HUDEP-2 (cell line): ENCODE measurements at regions not wholly inside any gene's neighbourhood (a gene's known extent, or its start where the extent isn't known, plus 50 kb on each side); places are given as distances from the start of the nearest gene placed in this dataset.

Experiments used
- DNase-seq, 76 experiments: peaks; one replicate each; lab custom pipeline; 2025; ENCODE audit not compliant: unreplicated experiment in 76 of 76; lab: John Stamatoyannopoulos, UW

- no peak for DNase-seq
These were observed 261.1 kb upstream of the FN1 start for GRCh38 chr2:215697003-215697402.

- no peak for DNase-seq
These were observed 260.0 kb upstream of the FN1 start for GRCh38 chr2:215695861-215696260.

GRCh38 chr2:215693999-215694580 is 258.2 kb upstream of the FN1 start:
- no peak for DNase-seq

- DNase-seq: no peak
These were observed 257.5 kb upstream of the FN1 start for GRCh38 chr2:215693193-215693998.

- DNase-seq: no peak
These were observed 256.7 kb upstream of the FN1 start for GRCh38 chr2:215692387-215693079.

GRCh38 chr2:215691346-215691745 is 255.5 kb upstream of the FN1 start:
- DNase-seq: no peak

- no peak for DNase-seq
These were observed 251.5 kb upstream of the FN1 start for GRCh38 chr2:215687149-215688031.

GRCh38 chr2:215685238-215685990 is 249.5 kb upstream of the FN1 start:
- no peak for DNase-seq

- no peak for DNase-seq
These were observed 248.8 kb upstream of the FN1 start for GRCh38 chr2:215684448-215685237.

- DNase-seq: no peak
These were observed 247.4 kb upstream of the FN1 start for GRCh38 chr2:215683295-215683694.

- DNase-seq: no peak
These were observed 246.1 kb upstream of the FN1 start for GRCh38 chr2:215681799-215682596.

- DNase-seq: no peak
These were observed 245.0 kb upstream of the FN1 start for GRCh38 chr2:215680605-215681598.

- DNase-seq: no peak
These were observed 242.2 kb upstream of the FN1 start for GRCh38 chr2:215678094-215678493.

GRCh38 chr2:215677481-215677880 is 241.6 kb upstream of the FN1 start:
- no peak for DNase-seq

- DNase-seq: no peak
These were observed 236.5 kb upstream of the FN1 start for GRCh38 chr2:215672406-215672805.

- DNase-seq: no peak
These were observed 235.8 kb upstream of the FN1 start for GRCh38 chr2:215671691-215672090.

- no peak for DNase-seq
These were observed 235.4 kb upstream of the FN1 start for GRCh38 chr2:215671244-215671643.
